Stimulated activated effector memory CD8-positive, alpha-beta T cell treated with anti-CD3 and anti-CD28 coated beads, Interleukin-12 subunit alpha, Interleukin-12 subunit beta, amount 100 ng/mL, for 72 hours (primary cell): ENCODE measurements at regions not wholly inside any gene's neighbourhood (a gene's known extent, or its start where the extent isn't known, plus 50 kb on each side); places are given as distances from the start of the nearest gene placed in this dataset.

Experiments used
- ATAC-seq: fragments of 150-1000 bp; cut with Tn5 transposase; 2 replicates; pipeline ENCODE4 v1.10.0; 2021
- DNase-seq, 2 donors: peaks; one replicate each; pipeline ENCODE4 v3.0.0; 2021 to 2022; ENCODE audit warnings: low spot score in 2 of 2
- H3K27ac Mint-ChIP-seq: one replicate; pipeline ENCODE4 v1.8.0; 2022; ENCODE audit warnings: mild to moderate bottlenecking, mixed read lengths
- H3K36me3 Mint-ChIP-seq: one replicate; pipeline ENCODE4 v1.8.0; 2022; ENCODE audit warnings: mild to moderate bottlenecking, mixed read lengths
- H3K4me1 Mint-ChIP-seq: one replicate; pipeline ENCODE4 v1.8.0; 2022; ENCODE audit warnings: mixed read lengths
- H3K4me3 Mint-ChIP-seq: one replicate; pipeline ENCODE4 v1.8.0; 2022; ENCODE audit warnings: mild to moderate bottlenecking, mixed read lengths
- H3K9me3 Mint-ChIP-seq: one replicate; pipeline ENCODE4 v1.8.0; 2022; ENCODE audit warnings: mixed read lengths

- DNase-seq (no peak), ATAC-seq (no peak)
- H3K4me3 Mint-ChIP-seq = no peak overlapping the region
- H3K4me1 Mint-ChIP-seq = no peaks in the 10 kb centered on the region
- H3K27ac Mint-ChIP-seq = no peak overlapping the region
- no peaks in the 10 kb centered on the region for H3K36me3 Mint-ChIP-seq
- H3K9me3 Mint-ChIP-seq = peaks cover 3% of the 10 kb centered on the region
Measured at GRCh38 chr4:175973027-175973923, 92.4 kb upstream of the WDR17 start.

- DNase-seq (no peak), ATAC-seq (no peak)
- no peak overlapping the region for H3K27ac Mint-ChIP-seq
- no peak overlapping the region for H3K4me3 Mint-ChIP-seq
- H3K4me1 Mint-ChIP-seq = no peaks in the 10 kb centered on the region
- no peaks in the 10 kb centered on the region for H3K9me3 Mint-ChIP-seq
- no peaks in the 10 kb centered on the region for H3K36me3 Mint-ChIP-seq
Measured at GRCh38 chr4:175983636-175984035, 82.0 kb upstream of the WDR17 start.

DNA sequence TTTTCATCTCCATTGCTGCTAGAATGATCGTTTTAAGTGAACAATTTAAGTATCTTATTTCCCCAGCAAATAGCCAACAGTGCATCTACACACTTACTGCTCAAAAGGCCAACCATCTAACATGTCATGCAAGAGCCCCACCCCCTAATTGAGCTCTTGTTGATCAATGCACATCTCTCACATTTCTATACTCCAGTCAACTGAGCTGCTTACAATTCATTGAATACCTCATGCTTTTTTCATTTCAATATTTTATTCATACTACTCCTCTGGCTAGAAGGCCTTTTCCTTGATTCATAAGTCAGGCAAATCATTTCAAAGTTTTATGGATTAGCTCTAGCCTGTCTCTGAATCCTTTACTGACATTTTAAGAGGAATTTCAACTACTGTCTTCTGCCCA, 79.0 kb upstream of the WDR17 start:
- H3K4me1 Mint-ChIP-seq = no peaks in the 10 kb centered on the region
- H3K9me3 Mint-ChIP-seq = no peaks in the 10 kb centered on the region
- ATAC-seq = no peak
- no peaks in the 10 kb centered on the region for H3K36me3 Mint-ChIP-seq
- H3K27ac Mint-ChIP-seq = no peak overlapping the region
- H3K4me3 Mint-ChIP-seq = no peak overlapping the region
- DNase-seq = no peak

- H3K9me3 Mint-ChIP-seq = no peaks in the 10 kb centered on the region
- ATAC-seq (no peak), DNase-seq (no peak)
- H3K36me3 Mint-ChIP-seq = no peaks in the 10 kb centered on the region
- H3K27ac Mint-ChIP-seq = no peak overlapping the region
- no peaks in the 10 kb centered on the region for H3K4me1 Mint-ChIP-seq
- no peak overlapping the region for H3K4me3 Mint-ChIP-seq
Measured at GRCh38 chr4:175988511-175988910, 77.1 kb upstream of the WDR17 start.

GRCh38 chr4:175996206-175996605, 69.4 kb upstream of the WDR17 start:
- DNase-seq (no peak), ATAC-seq (no peak)
- H3K4me3 Mint-ChIP-seq = no peak overlapping the region
- no peaks in the 10 kb centered on the region for H3K36me3 Mint-ChIP-seq
- no peak overlapping the region for H3K27ac Mint-ChIP-seq
- no peaks in the 10 kb centered on the region for H3K4me1 Mint-ChIP-seq
- H3K9me3 Mint-ChIP-seq = no peaks in the 10 kb centered on the region

DNA sequence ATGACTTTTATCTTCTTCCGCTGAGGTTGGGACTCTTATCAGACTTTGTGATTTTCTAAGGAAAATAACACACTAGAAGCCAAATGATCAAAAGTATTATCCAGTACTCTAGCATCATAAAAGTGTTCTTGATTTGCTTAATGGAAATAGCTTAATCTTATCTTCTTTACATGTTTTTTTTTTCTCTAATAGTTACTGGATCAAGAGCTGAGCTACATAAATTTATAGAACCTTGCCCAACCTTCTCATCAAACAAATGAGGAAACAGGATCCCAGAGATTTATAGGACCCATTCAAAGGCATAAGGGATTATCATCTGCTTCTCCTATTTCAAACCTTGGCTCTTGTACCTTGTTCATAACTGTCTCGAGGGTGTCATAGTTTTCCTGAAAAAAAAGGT, 68.3 kb upstream of the WDR17 start:
- ATAC-seq (no peak), DNase-seq (no peak)
- Mint-ChIP-seq H3K4me3 (no peak overlapping the region), H3K27ac (no peak overlapping the region), H3K4me1 (peaks cover 2% of the 10 kb centered on the region), H3K9me3 (no peaks in the 10 kb centered on the region), H3K36me3 (no peaks in the 10 kb centered on the region)

DNA sequence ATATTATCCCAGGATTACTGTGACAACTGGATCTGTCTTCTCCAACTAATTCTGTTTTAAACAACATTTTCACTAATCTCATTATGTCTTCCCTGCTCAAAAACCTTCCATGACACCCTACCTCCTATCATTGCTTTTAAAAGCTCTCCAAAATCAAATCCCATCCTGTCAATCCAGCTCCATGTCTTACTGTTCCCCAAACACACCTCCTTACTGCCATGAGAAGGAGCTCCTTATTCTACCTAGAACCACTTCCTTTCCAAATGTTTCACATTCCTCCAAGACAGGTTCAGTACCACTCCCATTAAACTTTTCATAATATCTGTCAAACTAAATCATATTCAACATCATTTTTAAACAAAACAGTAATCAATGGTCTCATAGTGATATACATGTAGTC, 66.9 kb upstream of the WDR17 start:
- ATAC-seq = no peak

DNA sequence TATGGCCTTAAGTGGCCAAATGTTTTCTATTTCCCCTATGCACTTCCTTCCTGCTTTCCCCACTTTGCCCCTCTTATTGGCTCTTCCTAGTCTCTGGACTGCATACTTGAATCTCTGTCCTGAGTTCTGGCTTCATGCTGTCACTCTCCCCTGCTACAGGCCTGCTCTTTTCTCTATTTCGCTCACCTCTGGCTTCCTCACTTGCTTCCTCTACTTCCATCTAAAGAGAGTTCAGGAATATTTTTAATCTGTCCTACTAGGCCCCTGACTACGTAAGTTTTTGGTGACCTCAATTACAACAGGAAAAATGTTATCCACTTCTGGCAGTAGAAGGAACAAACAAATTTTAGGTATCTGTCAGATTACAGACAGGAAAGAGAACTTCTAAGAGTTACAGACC, 65.7 kb upstream of the WDR17 start:
- Mint-ChIP-seq H3K27ac (no peak overlapping the region), H3K9me3 (no peaks in the 10 kb centered on the region), H3K4me3 (no peak overlapping the region), H3K36me3 (no peaks in the 10 kb centered on the region), H3K4me1 (peaks cover 7% of the 10 kb centered on the region)
- ATAC-seq = no peak
- DNase-seq = no peak

More for the DNA sequence above, 66.9 kb upstream of the WDR17 start:
- H3K36me3 Mint-ChIP-seq = no peaks in the 10 kb centered on the region
- H3K4me3 Mint-ChIP-seq = no peak overlapping the region
- DNase-seq = no peak
- no peaks in the 10 kb centered on the region for H3K9me3 Mint-ChIP-seq
- no peak overlapping the region for H3K27ac Mint-ChIP-seq
- peaks cover 7% of the 10 kb centered on the region for H3K4me1 Mint-ChIP-seq

- H3K4me1 Mint-ChIP-seq = peaks cover 7% of the 10 kb centered on the region
- no peak overlapping the region for H3K27ac Mint-ChIP-seq
- no peaks in the 10 kb centered on the region for H3K9me3 Mint-ChIP-seq
- DNase-seq = no peak
- ATAC-seq = peak; percentile 11
- H3K4me3 Mint-ChIP-seq = no peak overlapping the region
- no peaks in the 10 kb centered on the region for H3K36me3 Mint-ChIP-seq
Measured at GRCh38 chr4:176001151-176002006, 64.3 kb upstream of the WDR17 start.

- Mint-ChIP-seq H3K27ac (no peak overlapping the region), H3K4me1 (peaks cover 7% of the 10 kb centered on the region), H3K4me3 (peak overlapping the region; percentile 24), H3K36me3 (no peaks in the 10 kb centered on the region), H3K9me3 (no peaks in the 10 kb centered on the region)
- ATAC-seq = peak; percentile 21
- DNase-seq = no peak
Measured at GRCh38 chr4:176002007-176002613, 63.5 kb upstream of the WDR17 start.

DNA sequence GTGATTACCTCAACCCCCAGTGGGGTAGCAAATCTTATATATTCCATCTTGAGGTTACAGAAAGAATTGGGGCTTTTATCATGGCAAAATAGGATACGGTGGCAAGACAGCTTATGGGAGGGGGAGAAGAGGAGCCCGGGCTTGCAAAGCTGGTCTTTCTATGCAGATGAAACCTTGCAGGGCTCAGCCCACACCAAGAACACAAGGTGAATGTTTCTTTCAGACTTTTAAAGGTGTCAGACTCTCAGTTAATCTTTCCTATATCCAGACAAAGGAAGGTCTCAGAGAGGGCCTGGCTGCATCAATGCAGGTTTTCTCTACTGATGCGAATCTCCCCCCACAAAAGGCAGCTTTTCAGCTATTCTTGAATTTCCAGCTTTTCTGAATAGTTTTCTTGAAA, 59.9 kb upstream of the WDR17 start:
- Mint-ChIP-seq H3K36me3 (no peaks in the 10 kb centered on the region), H3K27ac (no peak overlapping the region)

GRCh38 chr4:176009254-176009653, 56.4 kb upstream of the WDR17 start:
- ATAC-seq (no peak), DNase-seq (no peak)
- Mint-ChIP-seq H3K9me3 (no peaks in the 10 kb centered on the region), H3K4me1 (no peaks in the 10 kb centered on the region), H3K27ac (no peak overlapping the region), H3K36me3 (no peaks in the 10 kb centered on the region), H3K4me3 (no peak overlapping the region)

More for the DNA sequence above, 59.9 kb upstream of the WDR17 start:
- Mint-ChIP-seq H3K4me3 (no peak overlapping the region), H3K9me3 (no peaks in the 10 kb centered on the region), H3K4me1 (peaks cover 7% of the 10 kb centered on the region)
- ATAC-seq = no peak
- no peak for DNase-seq

- ATAC-seq (no peak), DNase-seq (no peak)
- Mint-ChIP-seq H3K4me1 (no peaks in the 10 kb centered on the region), H3K27ac (no peak overlapping the region), H3K9me3 (peaks cover 2% of the 10 kb centered on the region), H3K4me3 (no peak overlapping the region), H3K36me3 (no peaks in the 10 kb centered on the region)
Measured at GRCh38 chr4:176011529-176011928, 54.1 kb upstream of the WDR17 start.

DNA sequence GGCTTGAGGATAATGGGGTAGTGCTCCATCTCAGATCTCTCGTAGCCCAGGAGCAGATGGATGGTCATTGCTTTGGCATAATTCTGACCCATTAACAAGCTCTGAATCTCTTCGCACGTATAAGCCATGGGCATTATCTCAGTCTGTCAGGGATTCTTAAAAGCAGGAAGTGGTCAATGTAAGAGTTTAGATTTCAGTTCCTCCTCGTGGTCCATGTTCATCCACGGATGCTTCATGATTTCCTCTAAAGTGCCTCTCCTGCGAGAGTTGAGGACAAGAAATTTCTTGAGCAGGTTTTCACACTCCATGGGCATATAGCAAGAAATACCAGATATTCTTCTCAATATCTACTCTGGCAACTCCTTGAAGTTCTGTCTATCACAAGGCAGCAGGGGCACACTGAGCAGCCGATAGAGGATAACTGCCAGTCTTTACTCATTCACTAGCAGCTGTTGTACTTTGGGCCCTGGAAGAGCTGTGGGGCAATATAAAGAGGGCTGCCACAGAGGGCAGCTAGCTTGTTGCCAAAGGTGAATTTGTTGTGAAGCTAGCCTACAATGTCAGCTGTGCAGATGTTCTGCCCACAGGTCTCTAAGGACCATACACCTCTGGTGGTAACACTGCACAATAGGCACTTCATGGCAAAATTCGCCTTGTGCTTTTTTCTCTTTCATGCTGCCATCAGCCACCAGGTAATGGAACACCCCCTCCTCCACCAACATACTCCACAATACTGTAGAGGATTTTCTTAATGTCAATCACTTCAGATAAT, 52.0 kb upstream of the WDR17 start:
- no peak overlapping the region for H3K27ac Mint-ChIP-seq
- no peaks in the 10 kb centered on the region for H3K36me3 Mint-ChIP-seq
- H3K4me1 Mint-ChIP-seq = no peaks in the 10 kb centered on the region
- peaks cover 2% of the 10 kb centered on the region for H3K9me3 Mint-ChIP-seq
- peak; percentile 16 for ATAC-seq
- DNase-seq = no peak
- no peak overlapping the region for H3K4me3 Mint-ChIP-seq

- H3K9me3 Mint-ChIP-seq = peaks cover 2% of the 10 kb centered on the region
- no peaks in the 10 kb centered on the region for H3K4me1 Mint-ChIP-seq
- no peak overlapping the region for H3K27ac Mint-ChIP-seq
- H3K36me3 Mint-ChIP-seq = no peaks in the 10 kb centered on the region
- no peak overlapping the region for H3K4me3 Mint-ChIP-seq
- no peak for ATAC-seq
- no peak for DNase-seq
Measured at GRCh38 chr4:176014583-176015108, 51.0 kb upstream of the WDR17 start.
